ENCODE measurements at regions not wholly inside any gene's neighbourhood (a gene's known extent, or its start where the extent isn't known, plus 50 kb on each side); places are given as distances from the start of the nearest gene placed in this dataset.

DNA sequence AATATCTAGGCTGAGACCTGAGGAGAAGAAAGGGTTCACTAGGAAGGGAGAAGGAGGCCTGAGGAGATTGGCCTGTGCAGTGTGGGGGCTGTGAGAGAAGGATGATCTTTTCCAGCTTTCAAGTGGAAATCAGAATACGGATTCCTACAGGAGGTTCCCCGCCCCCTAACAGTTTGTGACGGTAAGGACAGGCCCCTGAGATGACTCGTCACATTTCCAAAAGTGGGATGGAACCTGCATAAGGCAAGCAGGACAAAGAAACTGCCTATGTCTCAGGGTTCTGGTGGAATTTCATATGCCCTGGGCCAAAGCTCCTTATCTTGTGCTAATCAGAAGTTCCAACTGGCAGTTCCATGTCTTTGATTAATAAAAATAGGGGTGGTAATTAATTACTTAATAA, 275.6 kb downstream of the SNX10 start:
- BruUV-seq (replicated peaks): no TSS peak
- no peaks in the 10 kb centered on the region for H3K9me3 ChIP-seq (ENCODE audit: low read length)
- no peaks in the 10 kb centered on the region for H3K9me2 ChIP-seq (replicated peaks; ENCODE audit: low read length)
- H3K4me3 ChIP-seq (ENCODE audit: low read length): no peak overlapping the region
- no peaks in the 10 kb centered on the region for H3K4me1 ChIP-seq (ENCODE audit: insufficient read depth, low read length)
- H2AFZ ChIP-seq (ENCODE audit: low read length): no peak overlapping the region
- no peaks in the 10 kb centered on the region for H3K27me3 ChIP-seq (ENCODE audit: low read length)
- H4K20me1 ChIP-seq (ENCODE audit: low read length): no peaks in the 10 kb centered on the region
- H3F3A ChIP-seq (ENCODE audit: low read length, unreplicated experiment): no peaks in the 10 kb centered on the region
- H3K4me2 ChIP-seq (ENCODE audit: low read length): no peak overlapping the region
- no peaks in the 10 kb centered on the region for H3K79me2 ChIP-seq (ENCODE audit: low read length)
- ChIA-PET POLR2A (ENCODE audit: unreplicated experiment) (no interaction called here), CTCF (no interaction called here)
- no peaks in the 10 kb centered on the region for H3K36me3 ChIP-seq (ENCODE audit: low read depth, low read length)
- no peak overlapping the region for H3K9ac ChIP-seq (ENCODE audit: low read length)
- ATAC-seq: no peak
- TF ChIP-seq, protein P1, sequence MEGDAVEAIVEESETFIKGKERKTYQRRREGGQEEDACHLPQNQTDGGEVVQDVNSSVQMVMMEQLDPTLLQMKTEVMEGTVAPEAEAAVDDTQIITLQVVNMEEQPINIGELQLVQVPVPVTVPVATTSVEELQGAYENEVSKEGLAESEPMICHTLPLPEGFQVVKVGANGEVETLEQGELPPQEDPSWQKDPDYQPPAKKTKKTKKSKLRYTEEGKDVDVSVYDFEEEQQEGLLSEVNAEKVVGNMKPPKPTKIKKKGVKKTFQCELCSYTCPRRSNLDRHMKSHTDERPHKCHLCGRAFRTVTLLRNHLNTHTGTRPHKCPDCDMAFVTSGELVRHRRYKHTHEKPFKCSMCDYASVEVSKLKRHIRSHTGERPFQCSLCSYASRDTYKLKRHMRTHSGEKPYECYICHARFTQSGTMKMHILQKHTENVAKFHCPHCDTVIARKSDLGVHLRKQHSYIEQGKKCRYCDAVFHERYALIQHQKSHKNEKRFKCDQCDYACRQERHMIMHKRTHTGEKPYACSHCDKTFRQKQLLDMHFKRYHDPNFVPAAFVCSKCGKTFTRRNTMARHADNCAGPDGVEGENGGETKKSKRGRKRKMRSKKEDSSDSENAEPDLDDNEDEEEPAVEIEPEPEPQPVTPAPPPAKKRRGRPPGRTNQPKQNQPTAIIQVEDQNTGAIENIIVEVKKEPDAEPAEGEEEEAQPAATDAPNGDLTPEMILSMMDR (conservative IDR thresholded peaks at IDR 0.05; ENCODE audit: low read depth, low read length): no peak
- TF ChIP-seq EZH2phosphoT487 (IDR thresholded peaks at IDR 0.05; ENCODE audit: borderline replicate concordance, low read length): no peak
- TF ChIP-seq EZH2 (IDR thresholded peaks at IDR 0.05; ENCODE audit: low read length, unreplicated experiment): no peak
- intact Hi-C loops (cut with micrococcal nuclease): no loop called here
- DNase-seq: peak; percentile 14
- H3K27ac ChIP-seq (ENCODE audit: low read length): no peak overlapping the region

DNA sequence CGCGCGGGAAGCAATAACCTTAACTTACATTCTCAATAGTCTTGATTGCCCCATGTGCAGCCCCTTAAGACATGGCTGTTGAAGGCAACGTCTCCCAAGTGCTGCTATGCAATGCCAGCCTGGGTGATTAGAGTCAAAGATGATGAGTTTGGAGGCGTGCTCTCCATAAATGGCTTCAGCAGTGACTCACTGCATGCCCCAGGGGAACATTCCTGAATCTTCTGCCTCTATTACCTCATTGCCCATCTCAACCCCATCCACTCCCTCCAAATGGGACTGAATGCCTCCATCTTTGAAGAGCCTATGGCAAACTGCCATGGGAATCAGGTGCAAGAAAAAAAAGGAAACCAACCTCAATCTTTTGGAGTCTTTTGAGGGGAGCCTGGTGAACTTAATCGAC, 282.8 kb downstream of the SNX10 start:
- H3K4me3 ChIP-seq (ENCODE audit: low read length): no peak overlapping the region
- CTCF ChIA-PET: no interaction called here
- no peak overlapping the region for H3K4me2 ChIP-seq (ENCODE audit: low read length)
- no peaks in the 10 kb centered on the region for H3K27me3 ChIP-seq (ENCODE audit: low read length)
- TF ChIP-seq, protein P1 (conservative IDR thresholded peaks at IDR 0.05; ENCODE audit: low read depth, low read length): no peak
- TF ChIP-seq EZH2phosphoT487 (IDR thresholded peaks at IDR 0.05; ENCODE audit: borderline replicate concordance, low read length) (no peak), EZH2 (IDR thresholded peaks at IDR 0.05; ENCODE audit: low read length, unreplicated experiment) (no peak)
- H3K36me3 ChIP-seq (ENCODE audit: low read depth, low read length): no peaks in the 10 kb centered on the region
- H3K9me3 ChIP-seq (ENCODE audit: low read length): no peaks in the 10 kb centered on the region
- no TSS peak for BruUV-seq (replicated peaks)
- H3K9ac ChIP-seq (ENCODE audit: low read length): no peak overlapping the region
- H3F3A ChIP-seq (ENCODE audit: low read length, unreplicated experiment): no peaks in the 10 kb centered on the region
- no peak overlapping the region for H3K27ac ChIP-seq (ENCODE audit: low read length)
- intact Hi-C loops (cut with micrococcal nuclease): no loop called here
- no peaks in the 10 kb centered on the region for H3K9me2 ChIP-seq (replicated peaks; ENCODE audit: low read length)
- H3K4me1 ChIP-seq (ENCODE audit: insufficient read depth, low read length): 0 out of 2 replicates have a peak, but pooled peaks cover 4% of the 10 kb centered on the region
- H2AFZ ChIP-seq (ENCODE audit: low read length): no peak overlapping the region
- DNase-seq (peak; percentile 46), ATAC-seq (peak; percentile 33; the same call in 1 of the 2 replicates)
- no peaks in the 10 kb centered on the region for H3K79me2 ChIP-seq (ENCODE audit: low read length)
- H4K20me1 ChIP-seq (ENCODE audit: low read length): no peaks in the 10 kb centered on the region
- POLR2A ChIA-PET (ENCODE audit: unreplicated experiment): no interaction called here

DNA sequence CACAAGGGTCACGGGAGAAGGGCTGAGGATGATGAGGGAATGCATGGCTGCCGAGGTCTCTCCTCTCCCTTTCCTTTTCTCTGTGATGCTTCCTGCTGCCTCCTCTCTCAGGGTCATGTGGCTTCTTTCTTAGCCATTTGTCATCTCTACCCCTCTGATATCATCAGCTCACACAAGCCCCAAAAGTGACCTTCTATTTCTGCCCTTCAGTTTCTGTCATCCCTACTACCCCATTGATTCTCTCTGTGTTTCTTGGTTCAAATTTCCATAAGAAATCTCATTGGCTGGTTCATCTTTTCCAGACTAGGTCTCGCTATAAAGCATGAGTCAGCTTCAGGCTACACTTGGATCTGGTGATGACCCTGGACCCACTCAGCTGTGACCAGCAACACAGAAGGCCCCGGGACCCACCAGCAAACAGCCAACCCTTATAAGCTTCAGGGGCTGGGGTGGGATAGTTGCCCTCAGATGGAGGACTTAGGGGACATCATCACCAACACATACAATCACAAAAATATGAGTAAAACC, 284.3 kb downstream of the SKAP2 start:
- H3K4me2 ChIP-seq (ENCODE audit: low read length): no peak overlapping the region
- H3F3A ChIP-seq (ENCODE audit: low read length, unreplicated experiment): no peaks in the 10 kb centered on the region
- intact Hi-C loops (cut with micrococcal nuclease): no loop called here
- H3K4me3 ChIP-seq (ENCODE audit: low read length): no peak overlapping the region
- no peak overlapping the region for H3K27ac ChIP-seq (ENCODE audit: low read length)
- H3K9me2 ChIP-seq (replicated peaks; ENCODE audit: low read length): no peaks in the 10 kb centered on the region
- CTCF ChIA-PET: no interaction called here
- BruUV-seq (replicated peaks): no TSS peak
- H3K9me3 ChIP-seq (ENCODE audit: low read length): no peaks in the 10 kb centered on the region
- no peaks in the 10 kb centered on the region for H4K20me1 ChIP-seq (ENCODE audit: low read length)
- TF ChIP-seq, protein P1 (conservative IDR thresholded peaks at IDR 0.05; ENCODE audit: low read depth, low read length): no peak
- TF ChIP-seq EZH2phosphoT487 (IDR thresholded peaks at IDR 0.05; ENCODE audit: borderline replicate concordance, low read length): no peak
- TF ChIP-seq EZH2 (IDR thresholded peaks at IDR 0.05; ENCODE audit: low read length, unreplicated experiment): no peak
- H2AFZ ChIP-seq (ENCODE audit: low read length): no peak overlapping the region
- POLR2A ChIA-PET (ENCODE audit: unreplicated experiment): no interaction called here
- DNase-seq: no peak
- H3K36me3 ChIP-seq (ENCODE audit: low read depth, low read length): no peaks in the 10 kb centered on the region
- H3K9ac ChIP-seq (ENCODE audit: low read length): no peak overlapping the region
- no peaks in the 10 kb centered on the region for H3K79me2 ChIP-seq (ENCODE audit: low read length)
- no peaks in the 10 kb centered on the region for H3K27me3 ChIP-seq (ENCODE audit: low read length)
- no peak for ATAC-seq
- H3K4me1 ChIP-seq (ENCODE audit: insufficient read depth, low read length): 0 out of 2 replicates have a peak, but pooled peaks cover 2% of the 10 kb centered on the region

Measured in PC-3 (cell line).